ENCODE measurements at regions not wholly inside any gene's neighbourhood (a gene's known extent, or its start where the extent isn't known, plus 50 kb on each side); places are given as distances from the start of the nearest gene placed in this dataset.
"Not testable (repeated sequence)": the region's sequence is repeated elsewhere in the genome, so short reads cannot be mapped to it uniquely, and the experiment has no call there.

DNA sequence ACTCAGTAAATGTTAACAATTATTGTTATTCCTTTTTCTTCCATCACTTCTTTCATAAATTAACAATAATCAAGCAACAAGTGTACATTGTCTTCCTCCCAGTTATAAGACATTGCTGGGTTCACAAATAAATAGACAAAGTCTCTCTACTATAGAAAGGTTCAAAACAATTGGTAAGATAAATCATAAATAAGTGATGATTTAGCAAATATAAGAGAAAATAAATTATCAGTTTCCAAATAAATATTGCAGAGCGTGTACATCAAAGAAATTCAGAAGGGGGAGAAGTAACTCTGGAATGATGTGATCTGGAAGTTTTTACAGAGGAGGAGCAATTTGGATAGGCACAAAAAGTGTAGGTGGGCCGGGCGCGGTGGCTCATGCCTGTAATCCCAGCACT, 114.2 kb downstream of the BASP1 start:
- Histone ChIP-seq H3K4me3 (ENCODE audit: low read length) (no peak overlapping the region), H3K9me3 (ENCODE audit: control insufficient read depth, insufficient read depth, low read length) (no peaks in the 10 kb centered on the region), H3K27ac (ENCODE audit: low read length) (no peak overlapping the region), H3K36me3 (ENCODE audit: control insufficient read depth, insufficient read depth, low read length) (no peaks in the 10 kb centered on the region), H3K4me1 (ENCODE audit: control insufficient read depth, insufficient read depth, low read length) (no peaks in the 10 kb centered on the region), H3K27me3 (ENCODE audit: control insufficient read depth, insufficient read depth, low read length) (no peaks in the 10 kb centered on the region)
- ATAC-seq = no peak
- Mint-ChIP-seq H3K4me3 (no peak overlapping the region), H3K27me3 (ENCODE audit: low read depth in 2 of 2) (no peaks in the 10 kb centered on the region), H3K27ac (no peak overlapping the region), H3K36me3 (no peaks in the 10 kb centered on the region), H3K4me1 (no peaks in the 10 kb centered on the region), H3K9me3 (peaks cover 9 to 15% of the 10 kb centered on the region in 2 donors)
- DNase-seq = no peak
- TF ChIP-seq, protein P1, sequence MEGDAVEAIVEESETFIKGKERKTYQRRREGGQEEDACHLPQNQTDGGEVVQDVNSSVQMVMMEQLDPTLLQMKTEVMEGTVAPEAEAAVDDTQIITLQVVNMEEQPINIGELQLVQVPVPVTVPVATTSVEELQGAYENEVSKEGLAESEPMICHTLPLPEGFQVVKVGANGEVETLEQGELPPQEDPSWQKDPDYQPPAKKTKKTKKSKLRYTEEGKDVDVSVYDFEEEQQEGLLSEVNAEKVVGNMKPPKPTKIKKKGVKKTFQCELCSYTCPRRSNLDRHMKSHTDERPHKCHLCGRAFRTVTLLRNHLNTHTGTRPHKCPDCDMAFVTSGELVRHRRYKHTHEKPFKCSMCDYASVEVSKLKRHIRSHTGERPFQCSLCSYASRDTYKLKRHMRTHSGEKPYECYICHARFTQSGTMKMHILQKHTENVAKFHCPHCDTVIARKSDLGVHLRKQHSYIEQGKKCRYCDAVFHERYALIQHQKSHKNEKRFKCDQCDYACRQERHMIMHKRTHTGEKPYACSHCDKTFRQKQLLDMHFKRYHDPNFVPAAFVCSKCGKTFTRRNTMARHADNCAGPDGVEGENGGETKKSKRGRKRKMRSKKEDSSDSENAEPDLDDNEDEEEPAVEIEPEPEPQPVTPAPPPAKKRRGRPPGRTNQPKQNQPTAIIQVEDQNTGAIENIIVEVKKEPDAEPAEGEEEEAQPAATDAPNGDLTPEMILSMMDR (IDR thresholded peaks at IDR 0.05) = no peak
- intact Hi-C loops (cut with micrococcal nuclease) = no loop called here
- 91% methylated on average over 4 of the region's 4 CpGs for WGBS (ENCODE audit: insufficient coverage)

DNA sequence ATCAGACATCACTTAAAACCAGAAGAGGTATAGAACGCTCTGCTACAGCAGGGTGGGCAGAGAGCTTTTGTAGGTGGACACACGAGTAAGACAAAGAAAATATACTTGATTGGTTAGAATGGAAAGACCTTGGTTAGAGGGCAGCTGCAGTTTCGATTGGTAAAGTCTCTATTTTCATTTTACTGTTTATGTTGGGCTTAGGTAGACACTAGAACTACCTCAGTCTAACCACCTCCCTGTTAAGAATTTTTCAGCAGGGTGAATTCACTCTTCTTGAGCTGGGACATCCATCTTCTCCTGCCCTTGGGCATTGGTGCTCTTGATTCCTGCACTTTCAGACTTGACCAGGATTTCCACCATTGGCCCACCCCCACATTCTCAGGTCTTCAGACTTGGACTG, 116.3 kb downstream of the BASP1 start:
- H3K4me1 ChIP-seq (ENCODE audit: control insufficient read depth, insufficient read depth, low read length) = no peaks in the 10 kb centered on the region
- H3K4me1 Mint-ChIP-seq = no peaks in the 10 kb centered on the region
- H3K36me3 ChIP-seq (ENCODE audit: control insufficient read depth, insufficient read depth, low read length) = no peaks in the 10 kb centered on the region
- 85% methylated on average over 2 of the region's 3 CpGs for WGBS (ENCODE audit: insufficient coverage)
- H3K27me3 ChIP-seq (ENCODE audit: control insufficient read depth, insufficient read depth, low read length) = no peaks in the 10 kb centered on the region
- no peak overlapping the region for H3K27ac ChIP-seq (ENCODE audit: low read length)
- H3K27ac Mint-ChIP-seq = no peak overlapping the region
- DNase-seq (no peak), ATAC-seq (no peak)
- H3K27me3 Mint-ChIP-seq (ENCODE audit: low read depth in 2 of 2) = no peaks in the 10 kb centered on the region
- no peaks in the 10 kb centered on the region for H3K36me3 Mint-ChIP-seq
- H3K9me3 Mint-ChIP-seq = peaks cover 11 to 12% of the 10 kb centered on the region in 2 donors
- TF ChIP-seq, protein P1 (IDR thresholded peaks at IDR 0.05) = no peak
- H3K4me3 Mint-ChIP-seq = no peak overlapping the region
- intact Hi-C loops (cut with micrococcal nuclease) = no loop called here
- H3K4me3 ChIP-seq (ENCODE audit: low read length) = no peak overlapping the region
- H3K9me3 ChIP-seq (ENCODE audit: control insufficient read depth, insufficient read depth, low read length) = peaks cover 6% of the 10 kb centered on the region

DNA sequence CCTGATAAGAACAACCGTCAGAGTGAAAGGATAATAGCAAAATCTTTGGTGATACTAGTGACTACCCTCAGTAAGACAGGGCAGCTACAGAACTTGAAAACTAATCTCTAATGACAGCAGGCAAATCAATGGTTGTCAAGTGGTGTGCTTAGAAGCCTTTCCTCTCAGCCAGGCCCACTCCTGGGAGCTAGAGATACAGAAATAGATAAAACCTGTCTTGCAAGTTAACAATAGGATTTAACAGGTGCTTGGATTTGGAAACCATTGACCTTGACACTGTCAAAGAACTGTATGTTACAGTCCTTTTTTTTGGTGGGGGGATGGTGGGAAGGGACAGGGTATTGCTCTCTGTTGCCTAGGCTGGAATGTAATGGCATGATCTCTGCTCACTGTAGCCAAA, 118.6 kb downstream of the BASP1 start:
- H3K27ac Mint-ChIP-seq = no peak overlapping the region

DNA sequence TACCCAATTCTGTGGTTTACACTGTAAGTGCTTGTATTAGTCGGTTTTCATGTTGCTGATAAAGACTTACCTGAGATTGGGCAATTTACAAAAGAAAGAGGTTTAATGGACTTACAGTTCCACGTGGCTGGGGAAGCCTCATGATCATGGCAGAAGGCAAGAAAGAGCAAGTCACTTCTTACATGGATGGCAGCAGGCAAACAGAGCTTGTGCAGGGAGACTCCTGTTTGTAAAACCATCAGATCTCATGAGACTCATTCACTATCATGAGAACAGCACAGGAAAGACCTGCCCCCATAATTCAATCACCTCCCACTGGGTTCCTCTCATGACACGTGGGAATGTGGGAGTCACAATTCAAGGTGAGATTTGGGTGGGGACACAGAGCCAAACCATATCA, 119.3 kb downstream of the BASP1 start:
- H3K4me3 ChIP-seq (ENCODE audit: low read length); H3K4me1 Mint-ChIP-seq; H3K4me3 Mint-ChIP-seq; ATAC-seq; H3K4me1 ChIP-seq (ENCODE audit: control insufficient read depth, insufficient read depth, low read length); H3K9me3 ChIP-seq (ENCODE audit: control insufficient read depth, insufficient read depth, low read length); DNase-seq; intact Hi-C loops (cut with micrococcal nuclease); H3K36me3 Mint-ChIP-seq; H3K27ac ChIP-seq (ENCODE audit: low read length); H3K27me3 ChIP-seq (ENCODE audit: control insufficient read depth, insufficient read depth, low read length); H3K36me3 ChIP-seq (ENCODE audit: control insufficient read depth, insufficient read depth, low read length); H3K27ac Mint-ChIP-seq; H3K27me3 Mint-ChIP-seq (ENCODE audit: low read depth in 2 of 2): not testable (repeated sequence)
- peaks cover 9 to 16% of the 10 kb centered on the region in 2 donors for H3K9me3 Mint-ChIP-seq
- WGBS (ENCODE audit: insufficient coverage) = 72% methylated on average over 3 of the region's 3 CpGs

More for the DNA sequence above, 118.6 kb downstream of the BASP1 start:
- Histone ChIP-seq H3K27me3 (ENCODE audit: control insufficient read depth, insufficient read depth, low read length) (no peaks in the 10 kb centered on the region), H3K4me1 (ENCODE audit: control insufficient read depth, insufficient read depth, low read length) (no peaks in the 10 kb centered on the region), H3K36me3 (ENCODE audit: control insufficient read depth, insufficient read depth, low read length) (no peaks in the 10 kb centered on the region), H3K9me3 (ENCODE audit: control insufficient read depth, insufficient read depth, low read length) (peaks cover 9% of the 10 kb centered on the region), H3K4me3 (ENCODE audit: low read length) (no peak overlapping the region), H3K27ac (ENCODE audit: low read length) (no peak overlapping the region)
- Mint-ChIP-seq H3K4me1 (no peaks in the 10 kb centered on the region), H3K9me3 (peaks cover 9 to 17% of the 10 kb centered on the region in 2 donors), H3K27me3 (ENCODE audit: low read depth in 2 of 2) (no peaks in the 10 kb centered on the region), H3K36me3 (no peaks in the 10 kb centered on the region), H3K4me3 (no peak overlapping the region)
- intact Hi-C loops (cut with micrococcal nuclease) = no loop called here
- DNase-seq (no peak), ATAC-seq (no peak)
- WGBS (ENCODE audit: insufficient coverage) = 79% methylated on average over 1 of the region's 1 CpG
- TF ChIP-seq, protein P1 (IDR thresholded peaks at IDR 0.05) = no peak
